ENCODE measurements at regions not wholly inside any gene's neighbourhood (a gene's known extent, or its start where the extent isn't known, plus 50 kb on each side); places are given as distances from the start of the nearest gene placed in this dataset.
A peak's percentile ranks its signal among the peaks of the same experiment; 100 is the strongest.

- TF ChIP-seq, protein P1, sequence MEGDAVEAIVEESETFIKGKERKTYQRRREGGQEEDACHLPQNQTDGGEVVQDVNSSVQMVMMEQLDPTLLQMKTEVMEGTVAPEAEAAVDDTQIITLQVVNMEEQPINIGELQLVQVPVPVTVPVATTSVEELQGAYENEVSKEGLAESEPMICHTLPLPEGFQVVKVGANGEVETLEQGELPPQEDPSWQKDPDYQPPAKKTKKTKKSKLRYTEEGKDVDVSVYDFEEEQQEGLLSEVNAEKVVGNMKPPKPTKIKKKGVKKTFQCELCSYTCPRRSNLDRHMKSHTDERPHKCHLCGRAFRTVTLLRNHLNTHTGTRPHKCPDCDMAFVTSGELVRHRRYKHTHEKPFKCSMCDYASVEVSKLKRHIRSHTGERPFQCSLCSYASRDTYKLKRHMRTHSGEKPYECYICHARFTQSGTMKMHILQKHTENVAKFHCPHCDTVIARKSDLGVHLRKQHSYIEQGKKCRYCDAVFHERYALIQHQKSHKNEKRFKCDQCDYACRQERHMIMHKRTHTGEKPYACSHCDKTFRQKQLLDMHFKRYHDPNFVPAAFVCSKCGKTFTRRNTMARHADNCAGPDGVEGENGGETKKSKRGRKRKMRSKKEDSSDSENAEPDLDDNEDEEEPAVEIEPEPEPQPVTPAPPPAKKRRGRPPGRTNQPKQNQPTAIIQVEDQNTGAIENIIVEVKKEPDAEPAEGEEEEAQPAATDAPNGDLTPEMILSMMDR (conservative IDR thresholded peaks at IDR 0.05; ENCODE audit: low read depth in 2 of 2): no peak
- TF ChIP-seq, protein P2, sequence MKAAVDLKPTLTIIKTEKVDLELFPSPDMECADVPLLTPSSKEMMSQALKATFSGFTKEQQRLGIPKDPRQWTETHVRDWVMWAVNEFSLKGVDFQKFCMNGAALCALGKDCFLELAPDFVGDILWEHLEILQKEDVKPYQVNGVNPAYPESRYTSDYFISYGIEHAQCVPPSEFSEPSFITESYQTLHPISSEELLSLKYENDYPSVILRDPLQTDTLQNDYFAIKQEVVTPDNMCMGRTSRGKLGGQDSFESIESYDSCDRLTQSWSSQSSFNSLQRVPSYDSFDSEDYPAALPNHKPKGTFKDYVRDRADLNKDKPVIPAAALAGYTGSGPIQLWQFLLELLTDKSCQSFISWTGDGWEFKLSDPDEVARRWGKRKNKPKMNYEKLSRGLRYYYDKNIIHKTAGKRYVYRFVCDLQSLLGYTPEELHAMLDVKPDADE (IDR thresholded peaks at IDR 0.05): no peak
- TF ChIP-seq STAT1 (IDR thresholded peaks at IDR 0.05; ENCODE audit: unreplicated experiment) (no peak), ZNF114 (CRISPR knock-in tag; IDR thresholded peaks at IDR 0.05) (no peak), CREB1 (CRISPR knock-in tag; IDR thresholded peaks at IDR 0.05; ENCODE audit: low read depth) (no peak), NANOG (IDR thresholded peaks at IDR 0.05; ENCODE audit: borderline replicate concordance) (no peak), POLR2AphosphoS5 (IDR thresholded peaks at IDR 0.05; ENCODE audit: low read depth) (no peak), ZNF331 (CRISPR knock-in tag; IDR thresholded peaks at IDR 0.05; ENCODE audit: low read depth) (no peak), REST (IDR thresholded peaks at IDR 0.05; ENCODE audit: unreplicated experiment) (no peak)
Measured at GRCh38 chr12:67043771-67044170, 225.4 kb upstream of the CAND1 start (continued).

GRCh38 chr12:67045650-67046049 lies 223.5 kb upstream of the CAND1 start:
- peak; percentile 65 for ATAC-seq
- TF ChIP-seq POLR2AphosphoS5 (IDR thresholded peaks at IDR 0.05; ENCODE audit: low read depth): no peak
- no peak for TF ChIP-seq ZNF331 (CRISPR knock-in tag; IDR thresholded peaks at IDR 0.05; ENCODE audit: low read depth)
- TF ChIP-seq, protein P1 (conservative IDR thresholded peaks at IDR 0.05; ENCODE audit: low read depth in 2 of 2): no peak
- TF ChIP-seq REST (IDR thresholded peaks at IDR 0.05; ENCODE audit: unreplicated experiment): no peak
- no peak for TF ChIP-seq NANOG (IDR thresholded peaks at IDR 0.05; ENCODE audit: borderline replicate concordance)
- TF ChIP-seq STAT1 (IDR thresholded peaks at IDR 0.05; ENCODE audit: unreplicated experiment): no peak
- no peak for TF ChIP-seq CREB1 (CRISPR knock-in tag; IDR thresholded peaks at IDR 0.05; ENCODE audit: low read depth)
- TF ChIP-seq JUNB (IDR thresholded peaks at IDR 0.05; ENCODE audit: unreplicated experiment): no peak
- no peak for TF ChIP-seq EZH2 (IDR thresholded peaks at IDR 0.05; ENCODE audit: low read depth, unreplicated experiment)

More at GRCh38 chr12:67045650-67046049, 223.5 kb upstream of the CAND1 start:
- no peak overlapping the region for H2AFZ ChIP-seq
- H3F3A ChIP-seq (replicated peaks; ENCODE audit: low read depth): no peaks in the 10 kb centered on the region
- peaks cover 17% of the 10 kb centered on the region for H3K4me1 ChIP-seq (ENCODE audit: insufficient read depth)
- no peak overlapping the region for H3K27ac ChIP-seq (ENCODE audit: low read depth)
- H3K27me3 ChIP-seq (ENCODE audit: insufficient read depth): no peaks in the 10 kb centered on the region
- no peaks in the 10 kb centered on the region; the same call in 2 of the 3 replicates for H3K9me3 Mint-ChIP-seq
- no peaks in the 10 kb centered on the region for H4K20me1 ChIP-seq (replicated peaks; ENCODE audit: insufficient read depth)
- peaks cover 2% of the 10 kb centered on the region for H3K27me3 Mint-ChIP-seq (ENCODE audit: insufficient read depth, low read depth, poor library complexity)
- no peak overlapping the region for H3K4me3 Mint-ChIP-seq
- peaks cover 6% of the 10 kb centered on the region; the same call in 1 of the 2 replicates for H3K79me2 ChIP-seq (replicated peaks; ENCODE audit: insufficient read depth)
- no peaks in the 10 kb centered on the region; the same call in 2 of the 3 replicates for H3K36me3 Mint-ChIP-seq (ENCODE audit: low read depth)
- H3K4me1 Mint-ChIP-seq: peaks cover 35% of the 10 kb centered on the region
- peak overlapping the region; percentile 17; the same call in 1 of the 2 replicates for H3K4me2 ChIP-seq
- 0 out of 2 replicates have a peak overlapping the region, but pooled peaks have one; percentile 4 for H3K27ac Mint-ChIP-seq
- DNase-seq (ENCODE audit: low spot score): no peak
- no peaks in the 10 kb centered on the region for H3K36me3 ChIP-seq (ENCODE audit: insufficient read depth)
- no peaks in the 10 kb centered on the region for H3K9me2 ChIP-seq (ENCODE audit: insufficient read depth)
- H3K4me3 ChIP-seq: no peak overlapping the region
